Ectodermal cell (in vitro differentiated cells): ENCODE measurements at regions not wholly inside any gene's neighbourhood (a gene's known extent, or its start where the extent isn't known, plus 50 kb on each side); places are given as distances from the start of the nearest gene placed in this dataset.

Source experiments
- H3K27ac ChIP-seq: 2 replicates; pipeline ENCODE4 v1.7.0; 2013; ENCODE audit warnings: mild to moderate bottlenecking, low read depth, low read length; ENCODE audit not compliant: insufficient read depth, poor library complexity, severe bottlenecking
- H3K27me3 ChIP-seq: 2 replicates; pipeline ENCODE4 v1.7.0; 2013; ENCODE audit warnings: mild to moderate bottlenecking, low read length; ENCODE audit not compliant: insufficient read depth, control insufficient read depth, poor library complexity, severe bottlenecking
- H3K36me3 ChIP-seq: one replicate; pipeline ENCODE4 v1.7.0; 2013; ENCODE audit warnings: low read length; ENCODE audit not compliant: control insufficient read depth, insufficient read depth
- H3K4me1 ChIP-seq: one replicate; pipeline ENCODE4 v1.7.0; 2013; ENCODE audit warnings: low read length; ENCODE audit not compliant: control insufficient read depth, insufficient read depth
- H3K4me3 ChIP-seq: 2 replicates; pipeline ENCODE4 v1.7.0; 2013; ENCODE audit warnings: low read depth, low read length, control low read depth; ENCODE audit not compliant: insufficient read depth
- H3K9me3 ChIP-seq: 2 replicates; pipeline ENCODE4 v1.7.0; 2013; ENCODE audit warnings: mild to moderate bottlenecking, low read length, moderate library complexity; ENCODE audit not compliant: control insufficient read depth
- WGBS, 2 experiments: methylation state at CpG; one replicate each; pipeline ENCODE4 v1.1.7; 2013; ENCODE audit warnings: missing lambda C conversion rate in 2 of 2; 5-methylcytosine and 5-hydroxymethylcytosine counted together

DNA sequence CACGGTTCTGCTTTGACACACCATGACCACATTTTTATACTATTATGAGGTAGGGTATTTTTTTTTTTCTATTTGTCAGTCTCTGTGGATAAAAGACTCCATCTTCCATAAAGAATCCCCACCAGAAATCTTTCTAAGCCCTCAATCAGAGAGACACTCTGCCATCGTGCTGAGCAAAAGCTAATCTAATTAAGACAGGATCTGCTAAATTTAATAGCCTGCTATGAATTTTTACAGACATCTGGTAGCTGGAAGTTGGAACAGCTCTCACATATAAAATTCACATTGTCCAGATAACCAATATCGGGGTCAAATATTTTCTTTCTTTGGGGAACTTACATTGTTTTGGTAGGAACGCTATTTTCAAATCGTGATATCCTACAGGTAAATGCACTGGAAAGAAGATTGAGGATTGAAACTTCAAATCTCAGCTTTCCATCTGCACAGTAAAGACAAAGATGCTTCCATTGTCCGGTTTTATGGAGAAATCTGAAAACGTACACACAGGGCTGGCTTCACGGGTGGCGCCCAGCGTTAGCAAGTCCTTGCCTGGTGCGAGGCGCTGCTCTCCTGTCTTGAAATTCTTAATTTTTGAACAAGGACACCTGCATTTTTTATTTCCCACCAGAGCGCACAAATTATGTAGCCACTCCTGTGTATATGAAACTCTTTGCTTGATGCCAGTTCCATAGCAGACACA, 573.8 kb upstream of the NOX3 start:
- WGBS, 2 experiments: 95 to 98% methylated on average over 12 of the region's 13 CpGs
- Histone ChIP-seq H3K36me3 (no peaks in the 10 kb centered on the region), H3K27me3 (no peaks in the 10 kb centered on the region), H3K27ac (no peak overlapping the region), H3K4me3 (no peak overlapping the region), H3K9me3 (peaks cover 4% of the 10 kb centered on the region), H3K4me1 (no peaks in the 10 kb centered on the region)

GRCh38 chr6:156028335-156029131, 572.9 kb upstream of the NOX3 start:
- H3K27me3 ChIP-seq: no peaks in the 10 kb centered on the region
- H3K4me3 ChIP-seq: no peak overlapping the region
- no peaks in the 10 kb centered on the region for H3K4me1 ChIP-seq
- WGBS, 2 experiments: 93 to 94% methylated on average over 15 of the region's 15 CpGs
- peaks cover 4% of the 10 kb centered on the region for H3K9me3 ChIP-seq
- H3K27ac ChIP-seq: no peak overlapping the region
- H3K36me3 ChIP-seq: no peaks in the 10 kb centered on the region

DNA sequence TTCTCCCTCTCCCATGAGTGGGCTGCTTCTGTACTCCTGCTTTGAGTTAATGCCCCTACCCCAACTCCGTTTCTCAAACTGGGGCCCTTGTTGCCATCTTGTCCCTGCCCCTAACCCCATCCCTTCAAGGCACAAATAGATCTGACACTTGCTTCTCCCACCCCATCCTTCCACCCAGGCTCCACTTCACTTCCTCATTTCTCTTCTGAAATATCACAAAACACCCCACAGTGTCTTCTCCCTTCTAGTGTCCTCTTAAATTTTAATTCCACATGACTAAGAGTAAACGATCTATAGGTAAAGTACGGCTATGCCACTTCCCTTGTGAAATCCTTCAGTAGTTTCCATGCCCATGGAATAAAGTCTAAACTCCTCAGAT, 571.6 kb upstream of the NOX3 start:
- Histone ChIP-seq H3K9me3 (no peaks in the 10 kb centered on the region), H3K36me3 (no peaks in the 10 kb centered on the region), H3K4me1 (no peaks in the 10 kb centered on the region), H3K27me3 (no peaks in the 10 kb centered on the region), H3K27ac (no peak overlapping the region), H3K4me3 (no peak overlapping the region)
- WGBS, 2 experiments: 93 to 96% methylated on average over 3 of the region's 3 CpGs

GRCh38 chr6:156026486-156027247, 571.0 kb upstream of the NOX3 start:
- Histone ChIP-seq H3K27ac (no peak overlapping the region), H3K4me1 (no peaks in the 10 kb centered on the region), H3K27me3 (no peaks in the 10 kb centered on the region), H3K36me3 (no peaks in the 10 kb centered on the region), H3K9me3 (no peaks in the 10 kb centered on the region), H3K4me3 (no peak overlapping the region)
- 92 to 93% methylated on average over 3 to 4 of the region's 4 CpGs for WGBS, 2 experiments

DNA sequence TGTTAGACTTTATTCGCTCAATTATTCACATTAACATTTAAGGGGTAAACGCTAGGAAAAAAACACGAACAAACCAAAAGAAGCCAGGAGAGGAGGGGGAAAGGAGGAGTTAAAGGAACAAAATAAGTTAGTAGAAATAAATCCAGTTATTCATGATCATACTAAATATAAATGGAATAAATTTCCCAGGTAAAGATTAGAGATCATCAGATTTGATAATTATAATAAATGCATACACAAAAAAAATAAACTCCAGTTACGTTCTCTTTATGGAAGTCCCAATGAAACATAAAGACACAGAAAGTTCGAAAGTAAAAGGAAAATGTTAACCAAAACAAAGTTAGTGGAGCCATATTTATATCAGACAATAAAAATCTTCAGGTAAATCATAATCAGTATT, 568.7 kb upstream of the NOX3 start:
- Histone ChIP-seq H3K4me3 (no peak overlapping the region), H3K27me3 (no peaks in the 10 kb centered on the region), H3K4me1 (no peaks in the 10 kb centered on the region), H3K36me3 (no peaks in the 10 kb centered on the region), H3K27ac (no peak overlapping the region), H3K9me3 (no peaks in the 10 kb centered on the region)
- WGBS, 2 experiments: no CpG with 5 or more reads among the region's 5 CpGs

- Histone ChIP-seq H3K27me3 (no peaks in the 10 kb centered on the region), H3K9me3 (no peaks in the 10 kb centered on the region), H3K4me1 (no peaks in the 10 kb centered on the region), H3K4me3 (no peak overlapping the region), H3K36me3 (no peaks in the 10 kb centered on the region), H3K27ac (no peak overlapping the region)
- WGBS, 2 experiments: 91 to 96% methylated on average over 6 of the region's 6 CpGs
Observed at GRCh38 chr6:156021746-156022396, 566.2 kb upstream of the NOX3 start.

- H3K4me3 ChIP-seq: no peak overlapping the region
- H3K36me3 ChIP-seq: no peaks in the 10 kb centered on the region
- no peaks in the 10 kb centered on the region for H3K9me3 ChIP-seq
- no peaks in the 10 kb centered on the region for H3K27me3 ChIP-seq
- no peaks in the 10 kb centered on the region for H3K4me1 ChIP-seq
- no peak overlapping the region for H3K27ac ChIP-seq
- WGBS, 2 experiments: 88 to 93% methylated on average over 2 of the region's 3 CpGs
Observed at GRCh38 chr6:156017838-156018237, 562.2 kb upstream of the NOX3 start.

GRCh38 chr6:156016186-156016976, 560.7 kb upstream of the NOX3 start:
- Histone ChIP-seq H3K9me3 (no peaks in the 10 kb centered on the region), H3K27ac (no peak overlapping the region), H3K4me3 (no peak overlapping the region), H3K4me1 (no peaks in the 10 kb centered on the region), H3K36me3 (no peaks in the 10 kb centered on the region), H3K27me3 (no peaks in the 10 kb centered on the region)
- WGBS, 2 experiments: 94 to 95% methylated on average over 7 of the region's 7 CpGs

DNA sequence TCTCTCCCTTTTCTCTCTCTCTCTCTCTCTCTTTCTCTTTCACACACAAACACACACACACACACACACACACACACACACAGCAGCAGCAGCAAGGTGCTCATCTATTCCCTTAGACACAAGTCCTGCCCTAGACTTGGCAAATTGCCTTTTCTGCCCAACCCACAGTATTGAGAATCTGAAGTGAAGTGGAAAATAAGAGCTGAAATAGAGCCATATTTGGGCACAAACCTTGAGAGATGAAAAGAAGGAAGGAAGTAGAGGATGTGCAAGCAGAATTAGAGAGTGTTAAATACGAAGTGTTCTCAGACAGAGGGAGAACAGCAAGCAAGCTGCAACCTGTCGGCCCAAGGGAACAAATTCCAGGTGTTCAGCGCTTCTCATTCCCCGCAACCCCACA, 557.5 kb upstream of the NOX3 start:
- Histone ChIP-seq H3K27me3 (no peaks in the 10 kb centered on the region), H3K27ac (no peak overlapping the region), H3K9me3 (no peaks in the 10 kb centered on the region), H3K36me3 (no peaks in the 10 kb centered on the region), H3K4me3 (no peak overlapping the region), H3K4me1 (no peaks in the 10 kb centered on the region)
- 84 to 92% methylated on average over 4 of the region's 4 CpGs for WGBS, 2 experiments
